ENCODE measurements at regions not wholly inside any gene's neighbourhood (a gene's known extent, or its start where the extent isn't known, plus 50 kb on each side); places are given as distances from the start of the nearest gene placed in this dataset.

DNA sequence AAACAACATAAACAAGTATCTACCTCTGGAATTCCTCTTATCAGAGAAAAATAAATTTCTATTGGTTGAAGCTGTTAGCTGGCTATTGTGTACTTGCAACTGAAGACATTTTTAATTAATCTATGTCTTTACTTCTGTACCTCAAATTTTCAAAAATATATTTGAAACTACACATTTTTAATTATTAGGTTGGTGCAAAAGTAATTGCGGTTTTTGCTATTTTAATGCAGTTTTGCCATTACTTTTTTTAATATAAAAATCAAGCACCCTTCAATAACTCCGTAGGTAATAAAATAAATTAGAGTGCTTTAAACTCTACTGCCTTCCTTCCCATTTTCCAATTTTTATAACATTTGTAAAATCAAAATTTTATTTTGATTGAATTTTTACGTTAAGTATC lies 262.1 kb upstream of the DUSP10 start:
- TF ChIP-seq POLR2A (IDR thresholded peaks at IDR 0.05) (no peak), POLR2AphosphoS5 (IDR thresholded peaks at IDR 0.05) (no peak), EP300 (IDR thresholded peaks at IDR 0.05) (no peak)
- TF ChIP-seq, protein P1, sequence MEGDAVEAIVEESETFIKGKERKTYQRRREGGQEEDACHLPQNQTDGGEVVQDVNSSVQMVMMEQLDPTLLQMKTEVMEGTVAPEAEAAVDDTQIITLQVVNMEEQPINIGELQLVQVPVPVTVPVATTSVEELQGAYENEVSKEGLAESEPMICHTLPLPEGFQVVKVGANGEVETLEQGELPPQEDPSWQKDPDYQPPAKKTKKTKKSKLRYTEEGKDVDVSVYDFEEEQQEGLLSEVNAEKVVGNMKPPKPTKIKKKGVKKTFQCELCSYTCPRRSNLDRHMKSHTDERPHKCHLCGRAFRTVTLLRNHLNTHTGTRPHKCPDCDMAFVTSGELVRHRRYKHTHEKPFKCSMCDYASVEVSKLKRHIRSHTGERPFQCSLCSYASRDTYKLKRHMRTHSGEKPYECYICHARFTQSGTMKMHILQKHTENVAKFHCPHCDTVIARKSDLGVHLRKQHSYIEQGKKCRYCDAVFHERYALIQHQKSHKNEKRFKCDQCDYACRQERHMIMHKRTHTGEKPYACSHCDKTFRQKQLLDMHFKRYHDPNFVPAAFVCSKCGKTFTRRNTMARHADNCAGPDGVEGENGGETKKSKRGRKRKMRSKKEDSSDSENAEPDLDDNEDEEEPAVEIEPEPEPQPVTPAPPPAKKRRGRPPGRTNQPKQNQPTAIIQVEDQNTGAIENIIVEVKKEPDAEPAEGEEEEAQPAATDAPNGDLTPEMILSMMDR (IDR thresholded peaks at IDR 0.05) = no peak

All from sigmoid colon (tissue), 4 donors.